ENCODE measurements at regions not wholly inside any gene's neighbourhood (a gene's known extent, or its start where the extent isn't known, plus 50 kb on each side); places are given as distances from the start of the nearest gene placed in this dataset.
"Not testable (repeated sequence)": the region's sequence is repeated elsewhere in the genome, so short reads cannot be mapped to it uniquely, and the experiment has no call there.

GRCh38 chr13:50227361-50227760 lies 212.1 kb downstream of the KCNRG start:
- no peak for DNase-seq (ENCODE audit: low read depth in 2 of 3, low spot score in 2 of 3)

- no peak for DNase-seq (ENCODE audit: low read depth in 2 of 3, low spot score in 2 of 3)
Observed at GRCh38 chr13:50228527-50228926, 213.3 kb downstream of the KCNRG start.

DNA sequence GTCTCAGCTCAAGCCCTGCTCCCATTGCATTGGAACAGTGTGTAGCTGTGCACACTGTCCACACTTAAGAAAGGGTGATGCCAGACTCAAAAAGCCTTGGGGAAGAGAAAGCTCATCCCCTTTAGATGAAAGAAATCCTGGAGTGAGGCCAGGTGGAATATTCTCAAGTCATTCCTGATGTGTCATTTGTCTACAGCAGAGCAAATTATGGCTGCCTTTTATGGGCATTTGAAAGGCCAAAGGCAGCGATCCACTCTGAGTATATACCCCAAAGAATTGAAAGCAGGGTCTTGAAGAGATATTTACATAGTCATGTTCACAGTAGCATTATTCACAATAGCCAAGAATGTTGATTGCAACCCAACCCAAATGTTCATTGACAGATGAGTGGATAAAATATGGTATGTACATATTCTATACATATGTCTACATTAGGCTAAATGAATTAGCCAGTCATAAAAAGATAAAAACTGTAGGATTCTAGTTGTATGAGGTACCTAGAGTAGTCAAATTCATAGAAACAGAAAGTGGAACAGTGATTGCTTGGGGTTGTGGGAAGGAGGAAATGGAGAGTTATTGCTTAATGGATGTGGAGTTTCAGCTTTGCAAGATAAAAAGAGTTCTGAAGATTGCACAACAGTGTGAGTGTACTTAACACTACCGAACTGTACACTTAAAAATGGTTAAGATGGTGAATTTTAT lies 214.9 kb downstream of the KCNRG start:
- DNase-seq (ENCODE audit: low read depth in 2 of 3, low spot score in 2 of 3), result no peak

DNA sequence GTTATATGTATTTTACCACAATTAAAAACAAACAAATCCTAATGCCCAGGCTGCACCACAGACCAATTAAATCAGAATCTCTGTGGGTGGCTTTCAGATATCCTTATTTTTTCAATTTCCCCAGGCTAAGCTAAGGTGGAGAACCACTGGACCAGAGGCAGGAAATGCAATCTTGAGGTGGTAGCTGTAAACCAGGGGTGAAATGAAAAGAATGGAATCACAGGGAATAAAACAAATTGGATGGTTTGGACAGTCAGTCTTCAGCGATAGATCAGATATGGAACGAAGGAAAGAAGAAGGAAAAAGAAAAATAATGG lies 215.4 kb downstream of the KCNRG start:
- DNase-seq (ENCODE audit: low read depth in 2 of 3, low spot score in 2 of 3), result no peak

DNA sequence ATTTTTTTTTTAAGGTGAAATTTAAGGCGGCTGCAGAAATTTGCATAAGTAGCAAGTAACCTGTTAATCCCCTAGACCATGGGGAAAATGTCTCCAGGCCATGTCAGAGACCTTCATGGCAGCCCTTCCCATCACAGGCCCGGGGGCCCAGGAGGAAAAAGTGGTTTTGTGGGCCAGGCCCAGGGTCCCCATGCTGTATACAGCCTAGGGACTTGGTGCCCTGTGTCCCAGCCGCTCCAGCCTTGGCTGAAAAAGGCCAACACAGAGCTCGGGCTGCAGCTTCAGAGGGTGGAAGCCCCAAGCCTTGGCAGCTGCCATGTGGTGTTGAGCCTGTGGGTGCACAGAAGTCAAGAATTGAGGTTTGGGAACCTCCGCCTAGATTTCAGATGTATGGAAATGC lies 218.3 kb downstream of the KCNRG start:
- DNase-seq (ENCODE audit: low read depth in 2 of 3, low spot score in 2 of 3), result not testable (repeated sequence)

- no peak for DNase-seq (ENCODE audit: low read depth in 2 of 3, low spot score in 2 of 3)
Observed at GRCh38 chr13:50235604-50236342, 220.5 kb downstream of the KCNRG start.

DNA sequence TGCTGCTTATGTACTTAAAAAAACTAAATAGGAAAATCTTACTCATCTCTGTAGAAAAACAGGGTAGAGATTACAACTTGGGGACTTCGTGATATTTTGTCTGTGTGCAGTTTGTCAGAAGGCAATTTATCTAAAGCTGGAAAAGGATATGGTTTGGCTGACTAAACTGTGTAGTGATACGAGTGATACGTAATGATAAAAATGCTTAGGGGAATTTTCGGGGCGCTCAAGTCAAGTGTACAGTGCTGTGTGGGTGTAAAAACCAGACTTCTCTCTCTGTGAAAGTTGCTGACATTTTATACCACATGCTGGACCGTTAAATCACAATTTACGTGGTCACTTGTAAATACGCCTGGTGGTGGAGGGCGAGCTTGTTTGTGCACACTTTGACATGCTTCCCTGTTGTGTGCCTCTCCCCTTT lies 221.7 kb downstream of the KCNRG start:
- DNase-seq (ENCODE audit: low read depth in 2 of 3, low spot score in 2 of 3), result no peak

DNA sequence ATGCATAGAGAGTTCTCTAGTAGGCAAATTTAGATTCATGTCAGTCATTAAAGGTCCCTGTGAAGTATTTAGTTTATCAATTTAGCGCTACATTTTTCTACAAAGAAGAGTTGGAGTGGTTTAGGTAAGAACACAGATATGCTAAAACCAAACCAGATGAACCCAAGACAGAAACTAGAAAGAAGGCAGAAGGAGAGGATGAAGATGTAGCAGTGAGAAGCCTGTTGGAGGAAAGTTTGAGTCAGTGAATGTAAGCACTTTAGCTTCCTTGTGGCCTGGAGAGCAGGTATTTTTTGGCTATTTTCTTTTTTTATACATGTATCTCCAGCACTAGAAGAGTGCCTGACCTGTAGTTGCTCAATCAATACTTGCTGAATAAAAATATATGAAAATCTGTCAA lies 223.7 kb downstream of the KCNRG start:
- DNase-seq (ENCODE audit: low read depth in 2 of 3, low spot score in 2 of 3), result no peak

DNA sequence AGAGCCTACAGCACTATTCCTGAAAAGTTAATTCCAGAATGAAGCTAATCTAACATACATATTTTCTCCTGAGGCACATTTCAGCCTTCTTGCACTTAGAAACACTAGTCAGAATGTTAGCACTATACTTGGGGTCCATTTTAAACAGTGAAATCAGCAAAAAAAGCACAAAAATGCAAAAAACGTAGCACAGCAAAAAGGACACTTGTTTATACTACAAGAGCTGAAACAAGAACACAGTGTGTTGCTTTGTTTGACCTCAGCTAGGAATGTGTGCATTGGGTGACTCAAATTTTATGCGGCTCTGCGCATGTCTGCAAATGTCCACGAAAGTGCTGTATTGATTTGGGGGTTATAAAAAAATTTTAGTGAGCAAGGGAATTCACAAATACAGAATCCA lies 226.2 kb downstream of the KCNRG start:
- DNase-seq (ENCODE audit: low read depth in 2 of 3, low spot score in 2 of 3), result no peak

DNA sequence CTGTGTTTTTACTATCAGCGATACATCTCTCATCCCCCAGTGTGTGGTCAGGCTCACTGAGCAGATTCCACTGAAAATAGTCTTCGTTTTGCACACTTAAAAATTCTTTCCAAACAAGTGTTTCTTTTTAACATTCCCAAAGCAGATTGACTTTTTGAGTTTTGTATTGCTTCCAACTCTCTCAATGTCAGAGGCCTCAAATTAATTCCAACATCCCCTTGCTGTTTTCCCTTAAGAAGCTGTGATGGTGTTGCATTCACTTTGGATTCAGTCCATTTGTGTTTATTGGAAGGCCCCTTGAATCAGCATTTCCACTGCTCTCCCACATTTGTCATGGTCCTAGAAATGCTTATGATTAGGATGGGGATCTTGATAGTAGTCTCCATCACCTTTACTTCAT lies 228.7 kb downstream of the KCNRG start:
- DNase-seq (ENCODE audit: low read depth in 2 of 3, low spot score in 2 of 3), result no peak

GRCh38 chr13:50244355-50244712 lies 229.1 kb downstream of the KCNRG start:
- no peak for DNase-seq (ENCODE audit: low read depth in 2 of 3, low spot score in 2 of 3)

DNA sequence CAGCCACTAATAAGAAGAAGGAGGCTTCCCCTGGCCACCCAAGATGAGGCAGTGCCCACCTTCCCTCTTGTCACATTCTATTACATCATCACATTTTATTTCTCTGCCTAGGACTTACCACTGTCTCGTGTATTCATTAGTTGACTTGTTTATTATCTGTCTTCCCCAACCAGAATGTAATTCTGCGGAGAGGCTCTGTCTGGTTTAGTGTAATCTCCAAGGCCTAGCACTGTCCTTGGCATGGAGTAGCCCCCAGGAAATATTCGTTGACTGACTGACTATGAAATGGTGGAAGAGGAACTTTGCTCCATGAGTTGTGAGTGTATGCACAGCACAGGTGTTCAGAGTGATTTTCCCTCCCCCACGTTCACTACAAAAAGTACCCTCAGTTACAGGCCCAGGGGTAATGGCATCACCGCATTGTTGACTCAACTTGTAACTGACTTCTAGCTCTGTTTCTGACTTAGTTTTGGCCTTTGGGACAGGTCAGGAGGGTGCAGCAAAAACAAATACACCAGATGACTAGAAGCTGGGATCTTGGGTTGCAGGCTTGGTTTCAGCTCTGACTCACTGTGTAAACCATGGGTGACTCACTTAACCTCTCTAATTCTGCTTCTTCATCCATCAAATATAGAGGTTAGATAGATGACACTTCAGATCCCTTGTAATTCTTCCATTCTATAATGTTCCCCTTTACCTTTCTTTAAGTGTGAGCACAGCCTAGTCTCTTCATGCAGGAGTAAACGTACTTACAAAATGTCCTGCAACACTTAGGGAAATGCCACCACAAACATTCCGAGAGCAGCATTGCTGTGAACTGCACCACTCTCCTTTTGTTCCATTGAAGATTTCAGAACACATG lies 229.7 kb downstream of the KCNRG start:
- DNase-seq (ENCODE audit: low read depth in 2 of 3, low spot score in 2 of 3), result no peak

DNA sequence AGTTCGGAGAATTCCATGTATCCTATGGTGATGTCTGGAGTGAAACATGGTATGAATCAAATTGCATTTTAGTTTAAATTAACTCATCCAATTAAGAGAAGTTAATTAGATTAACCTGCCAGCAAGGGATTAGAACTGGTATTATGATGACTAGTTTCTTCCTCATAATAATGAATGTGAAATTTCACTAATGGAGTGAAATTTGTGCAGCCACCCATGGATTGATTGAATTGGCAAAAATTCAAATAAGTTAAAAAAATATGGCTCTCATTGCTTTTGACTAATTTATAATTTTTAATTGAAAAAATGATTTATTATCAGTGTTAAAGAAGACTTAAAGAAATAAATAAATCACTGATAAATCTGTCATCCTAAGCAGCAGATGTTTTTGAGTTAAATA lies 232.0 kb downstream of the KCNRG start:
- DNase-seq (ENCODE audit: low read depth in 2 of 3, low spot score in 2 of 3), result no peak

GRCh38 chr13:50248516-50249143 lies 233.4 kb downstream of the KCNRG start:
- DNase-seq (ENCODE audit: low read depth in 2 of 3, low spot score in 2 of 3), result no peak

DNA sequence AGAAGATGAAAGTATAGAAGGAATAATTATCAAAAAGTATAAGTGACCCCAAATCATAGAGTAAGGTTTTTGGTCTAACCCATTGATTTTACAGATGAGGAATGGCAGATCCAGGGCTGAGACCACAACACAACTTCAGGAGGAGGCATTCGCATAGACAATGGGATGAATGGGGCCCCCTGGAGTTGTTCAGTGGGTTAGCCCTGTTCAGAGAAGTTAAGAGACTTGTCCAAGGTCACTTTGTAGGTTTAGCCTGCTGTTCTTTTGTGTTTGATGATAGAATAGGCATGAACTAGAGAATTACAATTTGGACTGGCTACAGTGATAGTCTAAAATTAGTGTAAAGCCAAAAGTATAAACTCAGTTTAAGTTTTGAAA lies 233.9 kb downstream of the KCNRG start:
- DNase-seq (ENCODE audit: low read depth in 2 of 3, low spot score in 2 of 3), result no peak

- DNase-seq (ENCODE audit: low read depth in 2 of 3, low spot score in 2 of 3), result no peak
Observed at GRCh38 chr13:50250401-50250800, 235.2 kb downstream of the KCNRG start.

DNA sequence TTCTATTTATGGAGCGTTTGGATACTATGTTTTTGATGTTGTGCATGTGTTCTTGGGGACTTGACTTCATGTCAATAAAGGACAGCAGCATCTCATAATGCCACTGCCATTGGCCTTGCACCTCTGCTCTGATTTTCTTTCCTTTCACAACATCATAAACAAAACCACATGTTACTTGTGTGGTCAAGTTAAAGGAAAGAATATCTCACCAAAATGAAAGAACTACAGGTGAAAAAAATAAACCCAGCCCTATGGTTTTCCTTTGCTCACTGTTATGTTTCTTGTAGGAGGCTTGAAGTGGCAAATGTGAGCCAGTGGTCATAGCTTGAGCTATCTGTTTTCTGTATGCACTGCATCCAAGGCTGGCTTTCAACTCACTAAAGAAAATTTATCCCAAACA lies 240.4 kb downstream of the KCNRG start:
- DNase-seq (ENCODE audit: low read depth in 2 of 3, low spot score in 2 of 3), result no peak

GRCh38 chr13:50256536-50257321 lies 241.5 kb downstream of the KCNRG start:
- DNase-seq (ENCODE audit: low read depth in 2 of 3, low spot score in 2 of 3), result not testable (repeated sequence)

GRCh38 chr13:50257646-50258045 lies 242.4 kb downstream of the KCNRG start:
- no peak for DNase-seq (ENCODE audit: low read depth in 2 of 3, low spot score in 2 of 3)

DNA sequence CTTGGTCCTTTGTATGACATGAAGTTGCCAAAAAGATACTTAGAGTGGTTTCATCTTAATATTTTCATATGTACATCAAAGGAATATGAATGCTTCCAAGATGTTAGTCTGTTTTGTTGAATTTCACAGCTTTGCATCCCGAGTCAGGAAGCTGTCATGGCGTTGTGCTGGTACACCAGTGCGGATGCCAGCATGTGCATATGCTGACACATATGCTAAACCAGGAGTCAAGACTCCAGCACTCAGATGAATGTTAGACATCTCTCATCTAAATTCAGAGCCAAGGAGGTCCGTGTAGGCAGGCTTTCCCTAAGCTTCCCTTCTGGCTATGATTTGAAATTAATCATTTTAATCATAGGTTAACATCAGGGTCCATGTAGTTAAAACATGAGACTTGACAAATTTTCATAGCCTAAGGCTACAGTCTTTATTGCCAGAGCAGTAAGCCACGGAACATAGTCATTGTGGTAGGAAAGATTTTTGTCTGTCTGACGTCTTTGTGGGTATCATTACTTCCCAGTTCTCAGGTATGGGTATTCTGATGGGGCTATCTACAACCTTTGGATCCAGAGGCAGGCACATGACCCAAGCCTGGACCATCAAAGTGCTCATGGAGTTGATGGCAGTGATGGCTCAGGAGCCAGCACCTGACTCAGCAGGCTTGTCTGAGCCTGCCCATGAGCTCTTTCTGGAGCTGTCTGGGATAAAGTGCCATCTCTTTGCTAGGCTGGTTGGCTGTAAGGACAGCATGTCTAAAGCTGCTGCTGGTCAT lies 246.1 kb downstream of the KCNRG start:
- no peak for DNase-seq (ENCODE audit: low read depth in 2 of 3, low spot score in 2 of 3)

All from activated CD8-positive, alpha-beta memory T cell treated with anti-CD3 and anti-CD28 coated beads for 48 hours (primary cell).